H1 (cell line): ENCODE measurements at regions not wholly inside any gene's neighbourhood (a gene's known extent, or its start where the extent isn't known, plus 50 kb on each side); places are given as distances from the start of the nearest gene placed in this dataset.

Experiments
- ATF3 ChIP-seq: IDR thresholded peaks from 2 replicates; pipeline ENCODE4 v1.6.1; 2011; ENCODE audit warnings: low read depth, mild to moderate bottlenecking, low read length; ENCODE audit not compliant: insufficient read depth
- BRCA1 ChIP-seq: IDR thresholded peaks from 2 replicates; pipeline ENCODE4 v1.6.1; 2012; ENCODE audit warnings: low read depth, low read length, improper control_type of control experiment
- CEBPB ChIP-seq: IDR thresholded peaks from 2 replicates; pipeline ENCODE4 v1.6.1; 2012; ENCODE audit warnings: low read depth, low read length
- CREB1 ChIP-seq: IDR thresholded peaks from 2 replicates; pipeline ENCODE4 v1.6.1; 2012; ENCODE audit warnings: inconsistent platforms
- EGR1 ChIP-seq: IDR thresholded peaks from 2 replicates; pipeline ENCODE4 v1.6.1; 2011; ENCODE audit warnings: low read depth, low read length, borderline replicate concordance
- HDAC2 ChIP-seq, 2 experiments: fragments of 300-600 bp in 1 of 2; sonication (generic) in 1 of 2; IDR thresholded peaks; 2 replicates each; pipeline ENCODE4 v1.6.1; 2011 to 2012; ENCODE audit warnings: low read depth in 2 of 2, low read length in 2 of 2, mild to moderate bottlenecking in 2 of 2, moderate library complexity in 2 of 2, borderline replicate concordance in 1 of 2, inconsistent platforms in 1 of 2
- JUN ChIP-seq: IDR thresholded peaks from 2 replicates; pipeline ENCODE4 v1.6.1; 2011; ENCODE audit warnings: low read depth, mild to moderate bottlenecking, improper control_type of control experiment, low read length
- MAFK ChIP-seq: IDR thresholded peaks from 2 replicates; pipeline ENCODE4 v1.6.1; 2012; ENCODE audit warnings: low read depth, mild to moderate bottlenecking, improper control_type of control experiment, low read length
- MAX ChIP-seq: IDR thresholded peaks from 2 replicates; pipeline ENCODE4 v1.6.1; 2012; ENCODE audit warnings: inconsistent platforms
- NRF1 ChIP-seq: IDR thresholded peaks from 2 replicates; pipeline ENCODE4 v1.6.1; 2011; ENCODE audit warnings: mild to moderate bottlenecking, low read depth, low read length, improper control_type of control experiment
- PHF8 ChIP-seq: fragments of 200-600 bp; sonication (generic); conservative IDR thresholded peaks from 2 replicates; pipeline ENCODE4 v1.7.1; 2012; ENCODE audit warnings: low read depth, mild to moderate bottlenecking, inconsistent platforms, low read length, moderate library complexity
- POLR2A ChIP-seq, 2 experiments: IDR thresholded peaks; 1 replicate in 1 of 2; 2 replicates in 1 of 2; pipeline ENCODE4 v1.6.1; 2011; ENCODE audit warnings: low read depth in 2 of 2, low read length in 2 of 2, mild to moderate bottlenecking in 2 of 2; ENCODE audit errors: control extremely low read depth in 1 of 2
- SAP30 ChIP-seq: fragments of 300-600 bp; sonication (generic); IDR thresholded peaks from 2 replicates; pipeline ENCODE4 v1.7.1; 2012; ENCODE audit warnings: low read length, moderate library complexity, mild to moderate bottlenecking, inconsistent platforms; ENCODE audit not compliant: insufficient read depth, insufficient replicate concordance
- SIRT6 ChIP-seq: IDR thresholded peaks from one replicate; pipeline ENCODE4 v1.7.1; 2012; ENCODE audit warnings: low read length, inconsistent platforms
- SP1 ChIP-seq: IDR thresholded peaks from 2 replicates; pipeline ENCODE4 v1.6.1; 2011; ENCODE audit warnings: low read depth, low read length
- SRF ChIP-seq: IDR thresholded peaks from 2 replicates; pipeline ENCODE4 v1.6.1; 2011; ENCODE audit warnings: mild to moderate bottlenecking, low read depth, low read length, moderate library complexity
- TAF1 ChIP-seq: IDR thresholded peaks from 2 replicates; pipeline ENCODE4 v1.6.1; 2011; ENCODE audit warnings: mild to moderate bottlenecking, low read depth, low read length
- TAF7 ChIP-seq: optimal IDR thresholded peaks from 2 replicates; pipeline ENCODE3; 2011; ENCODE audit warnings: low read depth, mild to moderate bottlenecking, inconsistent platforms, low read length, moderate library complexity, borderline replicate concordance
- TEAD4 ChIP-seq: IDR thresholded peaks from 2 replicates; pipeline ENCODE4 v1.6.1; 2012; ENCODE audit warnings: low read depth, low read length, inconsistent platforms, mixed read lengths

- TF ChIP-seq ATF3 (no peak), MAFK (no peak), CEBPB (no peak), SIRT6 (no peak), EGR1 (peak; percentile 67; the same call in 1 of the 2 replicates), SP1 (no peak), MAX (peak; percentile 62), PHF8 (no peak), JUN (no peak), BRCA1 (no peak), SRF (no peak), SAP30 (no peak), NRF1 (no peak), POLR2A (IDR thresholded peaks at IDR 0.05; ENCODE audit: control extremely low read depth in 1 of 2, low read depth in 2 of 2, low read length in 2 of 2) (no peak), TAF7 (peak; percentile 34), HDAC2 (IDR thresholded peaks at IDR 0.05; ENCODE audit: borderline replicate concordance in 1 of 2, low read depth in 2 of 2, low read length in 2 of 2) (0 out of 4 replicates have a peak, but pooled peaks of 1 of the 2 experiments have one; percentile 19), TAF1 (no peak), CREB1 (no peak), TEAD4 (peak; percentile 9; the same call in 1 of the 2 replicates)
Measured at GRCh38 chr10:131676800-131677421, 223.9 kb upstream of the PPP2R2D start (continued).
